Fibroblast of lung (primary cell): ENCODE measurements at regions not wholly inside any gene's neighbourhood (a gene's known extent, or its start where the extent isn't known, plus 50 kb on each side); places are given as distances from the start of the nearest gene placed in this dataset.

Experiments
- DNase-seq, 2 donors: peaks; one replicate each; pipeline versions ENCODE4 v3.0.0 to v3.0.0-alpha.2; 2010; ENCODE audit warnings: low read depth in 2 of 2
- H2AFZ ChIP-seq: 2 replicates; pipeline ENCODE4 v1.5.1; 2012; ENCODE audit warnings: low read length, control low read depth, inconsistent platforms
- H3K27ac ChIP-seq: 2 replicates; pipeline ENCODE4 v1.5.1; 2011; ENCODE audit warnings: low read length, control low read depth; ENCODE audit not compliant: insufficient read depth
- H3K27me3 ChIP-seq: 2 replicates; pipeline ENCODE4 v1.5.1; 2011; ENCODE audit warnings: mild to moderate bottlenecking, low read length; ENCODE audit not compliant: control insufficient read depth, insufficient read depth
- H3K36me3 ChIP-seq: 2 replicates; pipeline ENCODE4 v1.5.1; 2011; ENCODE audit warnings: low read length; ENCODE audit not compliant: control insufficient read depth, insufficient read depth
- H3K4me1 ChIP-seq: 2 replicates; pipeline ENCODE4 v1.5.1; 2011; ENCODE audit warnings: low read length; ENCODE audit not compliant: control insufficient read depth, insufficient read depth; ENCODE audit errors: extremely low read depth
- H3K4me2 ChIP-seq: 2 replicates; pipeline ENCODE4 v1.5.1; 2011; ENCODE audit warnings: low read length, control low read depth; ENCODE audit not compliant: insufficient read depth; ENCODE audit errors: extremely low read depth
- H3K4me3 ChIP-seq, 4 experiments: fragments of 200-600 bp in 1 of 4; sonication (generic) in 1 of 4; replicated peaks in 1 of 4; 2 replicates each; pipeline ENCODE4 v1.5.1; 2011 to 2016; ENCODE audit warnings: low read length in 4 of 4, low read depth in 3 of 4, mild to moderate bottlenecking in 3 of 4, control low read depth in 2 of 4, inconsistent platforms in 1 of 4, mixed read lengths in 1 of 4; ENCODE audit not compliant: insufficient read depth in 1 of 4; ENCODE audit errors: control extremely low read depth in 1 of 4
- H3K79me2 ChIP-seq: 2 replicates; pipeline ENCODE4 v1.5.1; 2012; ENCODE audit warnings: mild to moderate bottlenecking, low read length, inconsistent platforms; ENCODE audit not compliant: control insufficient read depth, insufficient read depth
- H3K9ac ChIP-seq: 2 replicates; pipeline ENCODE4 v1.5.1; 2011; ENCODE audit warnings: mild to moderate bottlenecking, low read length, control low read depth; ENCODE audit not compliant: insufficient read depth
- H3K9me3 ChIP-seq: 2 replicates; pipeline ENCODE4 v1.5.1; 2012; ENCODE audit warnings: low read depth, low read length; ENCODE audit not compliant: control insufficient read depth, insufficient read depth
- H4K20me1 ChIP-seq: 2 replicates; pipeline ENCODE4 v1.5.1; 2011; ENCODE audit warnings: low read length; ENCODE audit not compliant: control insufficient read depth, insufficient read depth; ENCODE audit errors: extremely low read depth
- CTCF ChIP-seq, 2 donors: IDR thresholded peaks in 1 of 2; conservative IDR thresholded peaks in 1 of 2; 1 replicate in 1 of 2; 2 replicates in 1 of 2; pipeline ENCODE4 v1.5.1; 2011 to 2012; ENCODE audit warnings: low read length in 2 of 2, control low read depth in 1 of 2, inconsistent platforms in 1 of 2, low read depth in 1 of 2, mild to moderate bottlenecking in 1 of 2
- EZH2 ChIP-seq: IDR thresholded peaks from 2 replicates; pipeline ENCODE4 v1.5.1; 2012; ENCODE audit warnings: low read length, control low read depth, mild to moderate bottlenecking; ENCODE audit errors: missing control alignments

GRCh38 chr12:13390381-13390861, 193.9 kb downstream of the EMP1 start:
- H3K4me2 ChIP-seq: no peak overlapping the region
- TF ChIP-seq EZH2 (no peak), CTCF (conservative IDR thresholded peaks at IDR 0.05 in 1 of 2, IDR thresholded peaks at IDR 0.05 in 1 of 2; ENCODE audit: low read depth in 1 of 2, low read length in 2 of 2) (no peak)
- H2AFZ ChIP-seq: no peak overlapping the region
- no peaks in the 10 kb centered on the region for H3K9me3 ChIP-seq
- peak; percentile 61 to 69 for DNase-seq
- no peak overlapping the region for H3K4me3 ChIP-seq
- H3K36me3 ChIP-seq: no peaks in the 10 kb centered on the region
- H3K27ac ChIP-seq: no peak overlapping the region
- H3K79me2 ChIP-seq: no peaks in the 10 kb centered on the region
- H3K9ac ChIP-seq: no peak overlapping the region
- peaks cover 2% of the 10 kb centered on the region for H3K27me3 ChIP-seq
- H3K4me1 ChIP-seq: no peaks in the 10 kb centered on the region
- no peaks in the 10 kb centered on the region for H4K20me1 ChIP-seq

- peaks cover 2% of the 10 kb centered on the region for H3K27me3 ChIP-seq
- no peak overlapping the region for H3K4me2 ChIP-seq
- no peak overlapping the region for H3K27ac ChIP-seq
- H4K20me1 ChIP-seq: no peaks in the 10 kb centered on the region
- H3K79me2 ChIP-seq: no peaks in the 10 kb centered on the region
- no peak overlapping the region for H3K9ac ChIP-seq
- H3K9me3 ChIP-seq: no peaks in the 10 kb centered on the region
- no peaks in the 10 kb centered on the region for H3K36me3 ChIP-seq
- H3K4me3 ChIP-seq: no peak overlapping the region
- TF ChIP-seq EZH2: no peak
- TF ChIP-seq CTCF (conservative IDR thresholded peaks at IDR 0.05 in 1 of 2, IDR thresholded peaks at IDR 0.05 in 1 of 2; ENCODE audit: low read depth in 1 of 2, low read length in 2 of 2): no peak
- H2AFZ ChIP-seq: no peak overlapping the region
- no peaks in the 10 kb centered on the region for H3K4me1 ChIP-seq
- DNase-seq: no peak
These were observed 190.6 kb downstream of the EMP1 start for GRCh38 chr12:13387101-13387500.

- Histone ChIP-seq H3K9ac (no peak overlapping the region), H3K27ac (no peak overlapping the region), H3K36me3 (no peaks in the 10 kb centered on the region), H3K27me3 (peaks cover 2% of the 10 kb centered on the region), H3K4me1 (no peaks in the 10 kb centered on the region), H4K20me1 (no peaks in the 10 kb centered on the region), H3K9me3 (no peaks in the 10 kb centered on the region), H3K4me3 (no peak overlapping the region), H3K4me2 (no peak overlapping the region), H3K79me2 (no peaks in the 10 kb centered on the region), H2AFZ (no peak overlapping the region)
- no peak for DNase-seq
- no peak for TF ChIP-seq EZH2
- no peak for TF ChIP-seq CTCF (conservative IDR thresholded peaks at IDR 0.05 in 1 of 2, IDR thresholded peaks at IDR 0.05 in 1 of 2; ENCODE audit: low read depth in 1 of 2, low read length in 2 of 2)
These were observed 190.0 kb downstream of the EMP1 start for GRCh38 chr12:13386323-13387039.
